SK-N-SH treated with all-trans-retinoic acid at 6 μM for 48 hours (cell line): ENCODE measurements at regions not wholly inside any gene's neighbourhood (a gene's known extent, or its start where the extent isn't known, plus 50 kb on each side); places are given as distances from the start of the nearest gene placed in this dataset.

Experiments
- ATAC-seq: fragments of 200-7000 bp; cut with Tn5 transposase; 3 replicates; pipeline ENCODE4 v1.9.1; 2020; ENCODE audit warnings: mild to moderate bottlenecking, moderate library complexity
- ARNTL ChIP-seq: fragments of 450-650 bp; formaldehyde crosslinking; IDR thresholded peaks from 2 replicates; pipeline ENCODE4 v1.5.0; 2020; ENCODE audit warnings: low read depth, mild to moderate bottlenecking, moderate library complexity, borderline replicate concordance
- BACH2 ChIP-seq: fragments of 250-450 bp; sonication (Bioruptor Pico); IDR thresholded peaks from 2 replicates; pipeline ENCODE4 v1.9.0; 2021; ENCODE audit warnings: mild to moderate bottlenecking, borderline replicate concordance
- ESRRG ChIP-seq: fragments of 250-450 bp; sonication (Bioruptor Pico); IDR thresholded peaks from 2 replicates; pipeline ENCODE4 v1.6.1; 2021; ENCODE audit warnings: mild to moderate bottlenecking
- GLIS3 ChIP-seq: fragments of 250-450 bp; sonication (Bioruptor Pico); IDR thresholded peaks from 2 replicates; pipeline ENCODE4 v1.5.0; 2020; ENCODE audit warnings: mild to moderate bottlenecking, moderate library complexity
- ISL1 ChIP-seq: fragments of 250-450 bp; sonication (Bioruptor Pico); IDR thresholded peaks from 2 replicates; pipeline ENCODE4 v2.1.2; 2022; ENCODE audit warnings: mild to moderate bottlenecking, moderate library complexity
- OSR1 ChIP-seq: fragments of 250-450 bp; sonication (Bioruptor Pico); IDR thresholded peaks from 2 replicates; pipeline ENCODE4 v1.8.0; 2022; ENCODE audit warnings: moderate library complexity, mild to moderate bottlenecking, inconsistent platforms
- POU6F1 ChIP-seq: fragments of 250-450 bp; sonication (Bioruptor Pico); IDR thresholded peaks from 2 replicates; pipeline ENCODE4 v1.8.0; 2021; ENCODE audit warnings: low read depth, mild to moderate bottlenecking, moderate library complexity, borderline replicate concordance
- PPARA ChIP-seq: fragments of 250-450 bp; sonication (Bioruptor Pico); IDR thresholded peaks from 2 replicates; pipeline ENCODE4 v1.5.0; 2020; ENCODE audit warnings: mild to moderate bottlenecking, borderline replicate concordance
- RARB ChIP-seq: fragments of 250-450 bp; sonication (Bioruptor Pico); IDR thresholded peaks from 2 replicates; pipeline ENCODE4 v1.8.0; 2021; ENCODE audit warnings: mild to moderate bottlenecking, moderate library complexity
- SNAI2 ChIP-seq: fragments of 250-450 bp; sonication (Bioruptor Pico); IDR thresholded peaks from 2 replicates; pipeline ENCODE4 v1.5.0; 2020; ENCODE audit warnings: mild to moderate bottlenecking, moderate library complexity
- TCF4 ChIP-seq: fragments of 250-450 bp; sonication (Bioruptor Pico); IDR thresholded peaks from 2 replicates; pipeline ENCODE4 v1.8.0; 2021; ENCODE audit warnings: mild to moderate bottlenecking, moderate library complexity, borderline replicate concordance
- TOX ChIP-seq: fragments of 250-450 bp; sonication (Bioruptor Pico); IDR thresholded peaks from 2 replicates; pipeline ENCODE4 v1.8.0; 2021; ENCODE audit warnings: mild to moderate bottlenecking, moderate library complexity, borderline replicate concordance
- TSHZ2 ChIP-seq: fragments of 250-450 bp; sonication (Bioruptor Pico); IDR thresholded peaks from 2 replicates; pipeline ENCODE4 v1.5.0; 2020; ENCODE audit warnings: mild to moderate bottlenecking, moderate library complexity
- ZC3H10 ChIP-seq: fragments of 250-450 bp; sonication (Bioruptor Pico); IDR thresholded peaks from 2 replicates; pipeline ENCODE4 v1.5.1; 2021; ENCODE audit warnings: mild to moderate bottlenecking, moderate library complexity
- ZFP3 ChIP-seq: fragments of 250-450 bp; sonication (Bioruptor Pico); IDR thresholded peaks from 2 replicates; pipeline ENCODE4 v1.5.0; 2020; ENCODE audit warnings: mild to moderate bottlenecking, moderate library complexity
- ZFP30 ChIP-seq: fragments of 450-650 bp; formaldehyde crosslinking; IDR thresholded peaks from 2 replicates; pipeline ENCODE4 v1.5.0; 2022; ENCODE audit warnings: mild to moderate bottlenecking, moderate library complexity
- ZNF565 ChIP-seq: fragments of 450-650 bp; formaldehyde crosslinking; conservative IDR thresholded peaks from 2 replicates; pipeline ENCODE4 v1.5.0; 2020; ENCODE audit warnings: low read depth, mild to moderate bottlenecking, moderate library complexity
- ZNF70 ChIP-seq: fragments of 450-650 bp; formaldehyde crosslinking; IDR thresholded peaks from 2 replicates; pipeline ENCODE4 v1.5.0; 2020; ENCODE audit warnings: mild to moderate bottlenecking, moderate library complexity
- ZNF8 ChIP-seq: fragments of 450-650 bp; formaldehyde crosslinking; IDR thresholded peaks from 2 replicates; pipeline ENCODE4 v1.5.0; 2020; ENCODE audit warnings: mild to moderate bottlenecking, moderate library complexity
- TF ChIP-seq, protein P1 (sequence below): fragments of 250-450 bp; sonication (Bioruptor Pico); IDR thresholded peaks from 2 replicates; pipeline ENCODE4 v1.5.1; 2021; ENCODE audit warnings: mild to moderate bottlenecking, moderate library complexity
- TF ChIP-seq, protein P2 (sequence below): fragments of 250-450 bp; sonication (Bioruptor Pico); IDR thresholded peaks from 2 replicates; pipeline ENCODE4 v1.8.0; 2020; ENCODE audit warnings: mild to moderate bottlenecking, moderate library complexity, borderline replicate concordance

DNA sequence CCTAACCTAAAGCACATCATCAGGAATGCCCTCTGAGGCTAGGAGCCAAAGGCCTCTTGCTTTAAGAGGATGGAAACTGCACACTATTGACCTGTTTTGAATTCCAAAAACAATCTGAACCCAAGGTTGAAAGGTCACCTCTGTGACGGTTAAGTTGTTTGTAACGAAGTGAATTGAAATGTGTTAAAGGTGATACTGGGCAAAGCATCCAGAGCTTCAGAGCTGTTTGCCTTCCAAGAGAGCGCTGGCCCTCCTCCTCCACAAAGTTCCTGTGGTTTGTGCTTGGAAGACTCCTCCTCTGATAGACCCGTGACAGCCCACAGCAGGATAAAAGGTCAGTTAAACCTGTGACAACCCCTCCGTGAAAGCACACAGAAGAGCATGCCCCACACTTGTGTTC, 133.7 kb upstream of the CTTNBP2 start:
- no peak for TF ChIP-seq POU6F1
- TF ChIP-seq ZC3H10 (CRISPR knock-in tag): no peak
- TF ChIP-seq ZNF565 (CRISPR knock-in tag): no peak
- TF ChIP-seq RARB (CRISPR knock-in tag): no peak
- no peak for TF ChIP-seq ZNF70 (CRISPR knock-in tag)
- no peak for TF ChIP-seq ZFP30 (CRISPR knock-in tag)
- TF ChIP-seq TOX (CRISPR knock-in tag): no peak
- no peak for TF ChIP-seq ARNTL (CRISPR knock-in tag)
- no peak for TF ChIP-seq TCF4 (CRISPR knock-in tag)
- TF ChIP-seq OSR1 (CRISPR knock-in tag): no peak
- no peak for TF ChIP-seq ZNF8
- TF ChIP-seq ZFP3: no peak
- TF ChIP-seq ESRRG (CRISPR knock-in tag): no peak
- no peak for TF ChIP-seq ISL1
- no peak for TF ChIP-seq GLIS3 (CRISPR knock-in tag)
- no peak for TF ChIP-seq SNAI2 (CRISPR knock-in tag)
- TF ChIP-seq, protein P1, sequence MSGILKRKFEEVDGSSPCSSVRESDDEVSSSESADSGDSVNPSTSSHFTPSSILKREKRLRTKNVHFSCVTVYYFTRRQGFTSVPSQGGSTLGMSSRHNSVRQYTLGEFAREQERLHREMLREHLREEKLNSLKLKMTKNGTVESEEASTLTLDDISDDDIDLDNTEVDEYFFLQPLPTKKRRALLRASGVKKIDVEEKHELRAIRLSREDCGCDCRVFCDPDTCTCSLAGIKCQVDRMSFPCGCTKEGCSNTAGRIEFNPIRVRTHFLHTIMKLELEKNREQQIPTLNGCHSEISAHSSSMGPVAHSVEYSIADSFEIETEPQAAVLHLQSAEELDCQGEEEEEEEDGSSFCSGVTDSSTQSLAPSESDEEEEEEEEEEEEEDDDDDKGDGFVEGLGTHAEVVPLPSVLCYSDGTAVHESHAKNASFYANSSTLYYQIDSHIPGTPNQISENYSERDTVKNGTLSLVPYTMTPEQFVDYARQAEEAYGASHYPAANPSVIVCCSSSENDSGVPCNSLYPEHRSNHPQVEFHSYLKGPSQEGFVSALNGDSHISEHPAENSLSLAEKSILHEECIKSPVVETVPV (CRISPR knock-in tag): no peak
- TF ChIP-seq, protein P2, sequence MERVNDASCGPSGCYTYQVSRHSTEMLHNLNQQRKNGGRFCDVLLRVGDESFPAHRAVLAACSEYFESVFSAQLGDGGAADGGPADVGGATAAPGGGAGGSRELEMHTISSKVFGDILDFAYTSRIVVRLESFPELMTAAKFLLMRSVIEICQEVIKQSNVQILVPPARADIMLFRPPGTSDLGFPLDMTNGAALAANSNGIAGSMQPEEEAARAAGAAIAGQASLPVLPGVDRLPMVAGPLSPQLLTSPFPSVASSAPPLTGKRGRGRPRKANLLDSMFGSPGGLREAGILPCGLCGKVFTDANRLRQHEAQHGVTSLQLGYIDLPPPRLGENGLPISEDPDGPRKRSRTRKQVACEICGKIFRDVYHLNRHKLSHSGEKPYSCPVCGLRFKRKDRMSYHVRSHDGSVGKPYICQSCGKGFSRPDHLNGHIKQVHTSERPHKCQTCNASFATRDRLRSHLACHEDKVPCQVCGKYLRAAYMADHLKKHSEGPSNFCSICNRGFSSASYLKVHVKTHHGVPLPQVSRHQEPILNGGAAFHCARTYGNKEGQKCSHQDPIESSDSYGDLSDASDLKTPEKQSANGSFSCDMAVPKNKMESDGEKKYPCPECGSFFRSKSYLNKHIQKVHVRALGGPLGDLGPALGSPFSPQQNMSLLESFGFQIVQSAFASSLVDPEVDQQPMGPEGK: no peak
- no peak for TF ChIP-seq PPARA (CRISPR knock-in tag)
- no peak for TF ChIP-seq TSHZ2 (CRISPR knock-in tag)
- no peak for ATAC-seq

- no peak for TF ChIP-seq TOX (CRISPR knock-in tag)
- no peak for TF ChIP-seq POU6F1
- TF ChIP-seq ARNTL (CRISPR knock-in tag): no peak
- TF ChIP-seq, all 23 proteins: peak for 0
- ATAC-seq: no peak
Measured at GRCh38 chr7:118009419-118009818, 136.2 kb upstream of the CTTNBP2 start.

DNA sequence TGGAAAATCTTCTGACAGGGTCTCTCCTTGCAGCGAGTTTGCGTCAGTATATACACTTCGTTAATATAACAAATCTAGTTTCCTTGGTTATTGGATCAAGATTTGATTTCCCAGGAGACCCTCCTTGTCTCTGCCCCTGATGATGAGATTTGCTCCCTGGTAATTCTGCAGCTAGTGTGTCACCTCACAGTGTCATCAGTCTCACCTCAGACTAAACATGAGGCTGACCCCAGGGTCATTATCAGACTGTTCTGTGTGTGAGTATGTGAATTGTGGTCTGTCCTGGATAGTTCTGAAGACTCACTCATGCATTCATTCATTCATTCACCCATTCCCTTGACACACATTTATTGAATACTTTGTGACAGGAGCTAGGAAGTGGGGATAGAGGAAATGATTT, 138.4 kb upstream of the CTTNBP2 start:
- no peak for ATAC-seq
- TF ChIP-seq ZC3H10 (CRISPR knock-in tag): no peak
- TF ChIP-seq POU6F1: no peak
- TF ChIP-seq, protein P2: no peak
- TF ChIP-seq OSR1 (CRISPR knock-in tag): no peak
- TF ChIP-seq PPARA (CRISPR knock-in tag): no peak
- TF ChIP-seq SNAI2 (CRISPR knock-in tag): no peak
- no peak for TF ChIP-seq BACH2 (CRISPR knock-in tag)
- no peak for TF ChIP-seq TOX (CRISPR knock-in tag)
- no peak for TF ChIP-seq ARNTL (CRISPR knock-in tag)
- TF ChIP-seq ZFP30 (CRISPR knock-in tag): no peak
- no peak for TF ChIP-seq GLIS3 (CRISPR knock-in tag)
- TF ChIP-seq ZFP3: no peak
- TF ChIP-seq ESRRG (CRISPR knock-in tag): no peak
- TF ChIP-seq, protein P1 (CRISPR knock-in tag): no peak
- TF ChIP-seq ZNF8: no peak
- no peak for TF ChIP-seq ZNF70 (CRISPR knock-in tag)
- no peak for TF ChIP-seq ZNF565 (CRISPR knock-in tag)
- TF ChIP-seq ISL1: no peak
